Esophagus (tissue), 2 donors: ENCODE measurements at regions not wholly inside any gene's neighbourhood (a gene's known extent, or its start where the extent isn't known, plus 50 kb on each side); places are given as distances from the start of the nearest gene placed in this dataset.

Experiments
- H3K27ac ChIP-seq, 2 donors: one replicate each; pipeline ENCODE4 v1.5.1; 2013; ENCODE audit warnings: low read depth in 2 of 2, mild to moderate bottlenecking in 2 of 2, inconsistent platforms in 1 of 2, low read length in 1 of 2, moderate library complexity in 1 of 2
- H3K27me3 ChIP-seq, 2 donors: one replicate each; pipeline ENCODE4 v1.6.1; 2013; ENCODE audit warnings: low read length in 2 of 2, control low read depth in 1 of 2, mild to moderate bottlenecking in 1 of 2; ENCODE audit not compliant: insufficient read depth in 2 of 2, control insufficient read depth in 1 of 2
- H3K36me3 ChIP-seq, 2 donors: one replicate each; pipeline ENCODE4 v1.6.1; 2013; ENCODE audit warnings: low read length in 1 of 2; ENCODE audit not compliant: control insufficient read depth in 2 of 2, insufficient read depth in 2 of 2
- H3K4me1 ChIP-seq, 2 donors: one replicate each; pipeline ENCODE4 v1.6.1; 2013; ENCODE audit warnings: low read length in 1 of 2; ENCODE audit not compliant: control insufficient read depth in 2 of 2, insufficient read depth in 2 of 2
- H3K4me3 ChIP-seq, 2 donors: one replicate each; pipeline ENCODE4 v1.5.1; 2013; ENCODE audit warnings: low read length in 2 of 2, mild to moderate bottlenecking in 2 of 2, low read depth in 1 of 2, moderate library complexity in 1 of 2
- H3K9me3 ChIP-seq, 2 donors: one replicate each; pipeline ENCODE4 v1.6.1; 2013; ENCODE audit warnings: mild to moderate bottlenecking in 2 of 2, low read depth in 1 of 2, low read length in 1 of 2, moderate library complexity in 1 of 2; ENCODE audit not compliant: control insufficient read depth in 2 of 2, insufficient read depth in 1 of 2
- WGBS, 2 donors: extraction: QIAGEN DNeasy Blood & Tissue Kit; methylation state at CpG; one replicate each; pipeline ENCODE4 v1.1.7; 2013; 5-methylcytosine and 5-hydroxymethylcytosine counted together
- donor health status: healthy with polysubstance abuse.
- donor health status: Bipolar disorder and iron deficiency.

DNA sequence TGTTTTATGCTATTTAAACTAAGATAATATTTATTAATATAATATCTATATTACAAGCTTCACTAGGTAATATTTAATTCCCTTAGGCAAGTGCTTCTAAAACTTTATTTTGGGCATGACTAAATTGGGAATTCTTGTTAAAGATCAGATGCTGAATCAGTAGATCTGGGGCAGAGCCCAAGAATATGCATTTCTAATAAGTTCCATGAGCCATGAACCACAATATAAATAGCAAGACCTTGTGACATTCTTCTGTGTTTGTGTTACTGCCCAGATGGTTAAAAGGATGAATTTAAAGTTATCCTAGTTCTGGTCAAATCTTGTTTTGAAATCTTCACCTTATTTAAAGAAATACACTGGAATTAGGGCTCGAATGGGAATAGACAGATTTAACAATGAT lies 258.4 kb upstream of the CACNA2D1 start:
- H3K27ac ChIP-seq, result no peak overlapping the region
- H3K9me3 ChIP-seq, result no peaks in the 10 kb centered on the region
- 68 to 84% methylated on average over 1 of the region's 1 CpG for WGBS, 2 donors
- H3K27me3 ChIP-seq, result no peaks in the 10 kb centered on the region
- no peaks in the 10 kb centered on the region for H3K36me3 ChIP-seq
- no peaks in the 10 kb centered on the region for H3K4me1 ChIP-seq
- H3K4me3 ChIP-seq, result no peak overlapping the region

DNA sequence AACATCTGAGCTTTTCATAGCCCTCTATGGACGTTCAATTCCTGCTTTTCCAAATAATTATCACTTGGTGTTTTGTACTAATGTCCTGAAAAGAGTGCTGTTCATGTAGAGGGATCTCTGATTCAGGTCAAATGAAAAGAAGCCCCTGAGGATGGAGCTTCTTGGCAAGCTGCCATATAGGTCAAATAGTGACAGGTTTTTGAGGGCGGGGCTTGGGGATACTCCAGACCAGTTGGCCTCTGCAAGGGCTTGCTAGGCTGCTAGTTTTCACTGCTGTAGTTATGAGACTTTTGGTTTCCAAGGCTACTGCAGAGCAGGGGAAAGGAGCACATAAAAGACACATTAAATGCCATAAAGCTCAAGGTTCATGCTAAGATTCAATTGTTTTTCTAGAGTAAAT lies 257.2 kb upstream of the CACNA2D1 start:
- Histone ChIP-seq H3K4me1 (no peaks in the 10 kb centered on the region), H3K27ac (no peak overlapping the region), H3K9me3 (no peaks in the 10 kb centered on the region), H3K36me3 (no peaks in the 10 kb centered on the region), H3K4me3 (no peak overlapping the region), H3K27me3 (no peaks in the 10 kb centered on the region)
- WGBS, 2 donors, result 58 to 62% methylated on average over 2 of the region's 2 CpGs

DNA sequence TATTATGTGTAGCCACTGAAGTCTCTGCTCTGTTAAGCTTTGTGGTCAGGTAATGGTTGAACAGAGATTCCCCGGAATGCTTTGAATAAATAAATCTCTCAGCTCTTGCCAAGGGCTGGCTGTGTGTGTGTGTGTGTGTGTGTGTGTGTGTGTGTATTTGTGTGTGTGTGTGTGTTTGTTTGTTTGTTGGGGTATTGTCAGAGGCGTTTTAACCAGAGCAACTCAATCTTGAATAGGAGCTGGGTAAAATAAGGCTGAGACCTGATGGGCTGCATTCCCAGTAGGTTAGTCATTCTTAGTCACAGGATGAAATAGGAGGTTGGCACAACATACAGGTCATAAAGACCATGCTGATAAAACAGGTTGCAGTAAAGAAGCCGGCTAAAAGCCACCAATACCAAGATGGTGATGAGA lies 256.2 kb upstream of the CACNA2D1 start:
- Histone ChIP-seq H3K36me3 (no peaks in the 10 kb centered on the region), H3K27ac (no peak overlapping the region), H3K27me3 (no peaks in the 10 kb centered on the region), H3K9me3 (no peaks in the 10 kb centered on the region), H3K4me3 (no peak overlapping the region), H3K4me1 (no peaks in the 10 kb centered on the region)
- 44 to 47% methylated on average over 3 of the region's 3 CpGs for WGBS, 2 donors

DNA sequence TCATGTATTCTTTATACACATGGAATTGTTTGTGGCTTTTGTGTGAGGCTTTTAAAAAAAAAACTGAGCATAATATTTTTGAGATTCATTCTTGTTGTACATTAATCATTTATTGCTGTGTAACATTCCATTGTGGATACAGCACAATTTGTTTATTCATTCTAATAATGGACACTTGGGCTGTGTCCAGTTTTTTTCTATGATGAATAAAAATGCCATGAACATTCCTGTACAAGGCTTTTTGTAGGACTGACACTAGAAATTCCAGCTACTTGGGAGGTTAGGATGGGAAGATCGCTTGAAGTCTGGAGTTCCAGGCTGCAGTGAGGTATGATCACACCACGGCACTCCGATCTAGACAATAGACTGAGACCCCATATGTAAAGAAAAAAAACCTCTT lies 254.3 kb upstream of the CACNA2D1 start:
- H3K27me3 ChIP-seq, result no peaks in the 10 kb centered on the region
- H3K4me1 ChIP-seq, result no peaks in the 10 kb centered on the region
- no peak overlapping the region for H3K27ac ChIP-seq
- 88 to 89% methylated on average over 3 of the region's 3 CpGs for WGBS, 2 donors
- no peaks in the 10 kb centered on the region for H3K9me3 ChIP-seq
- no peak overlapping the region for H3K4me3 ChIP-seq
- H3K36me3 ChIP-seq, result no peaks in the 10 kb centered on the region

DNA sequence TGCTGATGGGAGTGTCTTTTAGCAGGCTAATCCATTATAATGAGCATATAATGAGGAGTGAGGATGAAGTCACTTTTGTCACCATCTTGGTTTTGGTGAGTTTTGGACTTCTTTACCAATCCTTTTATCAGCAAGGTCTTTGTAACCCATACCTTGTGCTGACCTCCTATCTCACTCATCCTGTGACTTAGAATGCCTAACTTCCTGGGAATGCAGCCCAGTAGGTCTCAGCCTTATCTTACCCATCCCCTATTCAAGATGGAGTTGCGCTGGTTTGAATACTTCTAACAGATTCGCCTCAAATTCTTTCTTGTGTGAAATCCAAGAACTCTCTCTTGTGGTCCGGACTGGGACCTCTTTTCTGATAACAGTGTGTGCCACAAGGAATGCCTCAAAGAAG lies 253.1 kb upstream of the CACNA2D1 start:
- H3K4me3 ChIP-seq, result no peak overlapping the region
- H3K4me1 ChIP-seq, result no peaks in the 10 kb centered on the region
- WGBS, 2 donors, result 84 to 93% methylated on average over 3 of the region's 3 CpGs
- H3K27me3 ChIP-seq, result no peaks in the 10 kb centered on the region
- H3K9me3 ChIP-seq, result no peaks in the 10 kb centered on the region
- no peaks in the 10 kb centered on the region for H3K36me3 ChIP-seq
- H3K27ac ChIP-seq, result no peak overlapping the region

DNA sequence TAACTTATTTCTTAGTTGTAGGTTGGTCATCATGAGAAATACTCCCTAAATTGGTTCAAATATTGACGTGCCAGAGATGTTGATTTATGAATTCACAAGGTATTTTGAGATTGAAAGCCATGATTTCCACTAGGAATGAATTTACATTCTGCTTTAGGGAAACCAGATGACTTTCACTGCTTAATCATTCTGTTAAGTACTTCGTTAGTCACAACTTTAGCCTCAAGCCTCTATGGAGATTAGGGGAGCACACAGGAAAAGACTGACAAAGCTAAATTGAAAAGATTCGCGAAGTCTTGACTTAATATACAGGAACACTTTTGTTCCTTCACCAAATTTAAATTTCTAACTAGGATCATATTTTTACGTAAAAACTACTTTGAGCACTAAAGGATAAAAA lies 250.4 kb upstream of the CACNA2D1 start:
- Histone ChIP-seq H3K4me3 (no peak overlapping the region), H3K36me3 (no peaks in the 10 kb centered on the region), H3K4me1 (no peaks in the 10 kb centered on the region), H3K27me3 (no peaks in the 10 kb centered on the region), H3K27ac (no peak overlapping the region), H3K9me3 (no peaks in the 10 kb centered on the region)
- 75 to 77% methylated on average over 5 of the region's 5 CpGs for WGBS, 2 donors

DNA sequence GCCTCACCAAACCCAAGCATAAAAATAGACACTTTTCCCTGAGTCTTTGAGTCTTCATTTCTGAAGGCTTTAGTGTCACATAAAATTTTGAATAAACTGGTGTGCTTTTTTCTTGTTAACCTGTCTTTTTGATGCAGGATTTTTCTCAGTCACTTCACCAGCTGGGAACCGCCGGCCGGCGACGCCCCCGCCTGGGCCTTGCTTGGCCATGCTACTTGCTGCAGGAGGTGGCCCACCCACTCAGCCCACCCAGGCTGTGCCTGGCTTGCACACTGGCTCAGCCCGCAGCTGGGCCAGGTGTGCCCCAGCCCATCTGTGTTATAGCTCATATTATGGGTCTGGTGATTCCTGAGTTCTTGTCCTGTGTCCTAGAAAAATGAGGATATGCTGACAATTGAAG lies 247.4 kb upstream of the CACNA2D1 start:
- no peaks in the 10 kb centered on the region for H3K9me3 ChIP-seq
- H3K27me3 ChIP-seq, result no peaks in the 10 kb centered on the region
- H3K4me1 ChIP-seq, result no peaks in the 10 kb centered on the region
- H3K27ac ChIP-seq, result no peak overlapping the region
- H3K4me3 ChIP-seq, result no peak overlapping the region
- 94 to 97% methylated on average over 7 of the region's 7 CpGs for WGBS, 2 donors
- H3K36me3 ChIP-seq, result no peaks in the 10 kb centered on the region

DNA sequence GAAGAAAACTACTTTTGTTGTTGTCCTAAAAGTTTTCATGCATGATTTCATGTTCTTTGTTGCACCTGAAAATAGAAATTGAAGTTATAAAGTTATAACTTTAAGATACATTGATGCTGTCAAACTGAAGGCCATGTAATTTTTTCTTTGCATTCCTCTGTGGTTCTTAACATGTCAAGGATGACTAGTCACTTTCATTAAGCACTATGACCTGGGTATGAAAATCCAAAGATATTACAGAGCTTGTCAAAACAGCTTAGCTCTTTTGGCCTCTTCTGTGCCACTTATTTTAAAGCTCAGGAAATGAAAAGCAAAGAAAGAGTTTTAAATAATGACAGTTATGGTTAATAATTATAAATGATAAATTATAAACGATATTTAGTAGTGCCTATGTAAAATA lies 241.6 kb upstream of the CACNA2D1 start:
- WGBS, 2 donors, result 44 to 62% methylated on average over 1 of the region's 1 CpG

DNA sequence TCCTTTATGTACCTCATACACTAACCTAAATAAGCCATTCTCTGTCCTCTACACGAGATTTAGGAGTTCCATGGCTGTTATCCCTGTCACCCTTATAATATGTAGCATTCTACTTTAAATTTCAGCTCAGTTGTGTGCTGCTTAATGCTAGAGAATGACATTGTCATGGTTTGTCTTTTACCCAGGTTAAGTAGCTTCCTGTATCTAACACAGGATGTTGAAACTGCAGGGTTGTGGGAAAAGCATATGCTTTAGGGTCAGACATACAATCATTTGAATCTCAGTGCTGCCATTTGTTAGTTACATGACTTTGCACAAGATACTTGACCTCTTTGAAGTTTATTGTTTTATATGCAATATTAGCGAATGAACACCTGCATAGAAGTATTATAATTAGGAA lies 235.1 kb upstream of the CACNA2D1 start:
- no peaks in the 10 kb centered on the region for H3K27me3 ChIP-seq
- no peak overlapping the region for H3K27ac ChIP-seq
- H3K36me3 ChIP-seq, result no peaks in the 10 kb centered on the region
- no peaks in the 10 kb centered on the region for H3K9me3 ChIP-seq
- 49 to 50% methylated on average over 2 of the region's 2 CpGs for WGBS, 2 donors
- H3K4me3 ChIP-seq, result no peak overlapping the region
- H3K4me1 ChIP-seq, result no peaks in the 10 kb centered on the region

More for the DNA sequence above, 241.6 kb upstream of the CACNA2D1 start:
- Histone ChIP-seq H3K27me3 (no peaks in the 10 kb centered on the region), H3K4me3 (no peak overlapping the region), H3K9me3 (no peaks in the 10 kb centered on the region), H3K27ac (no peak overlapping the region), H3K36me3 (no peaks in the 10 kb centered on the region), H3K4me1 (no peaks in the 10 kb centered on the region)

DNA sequence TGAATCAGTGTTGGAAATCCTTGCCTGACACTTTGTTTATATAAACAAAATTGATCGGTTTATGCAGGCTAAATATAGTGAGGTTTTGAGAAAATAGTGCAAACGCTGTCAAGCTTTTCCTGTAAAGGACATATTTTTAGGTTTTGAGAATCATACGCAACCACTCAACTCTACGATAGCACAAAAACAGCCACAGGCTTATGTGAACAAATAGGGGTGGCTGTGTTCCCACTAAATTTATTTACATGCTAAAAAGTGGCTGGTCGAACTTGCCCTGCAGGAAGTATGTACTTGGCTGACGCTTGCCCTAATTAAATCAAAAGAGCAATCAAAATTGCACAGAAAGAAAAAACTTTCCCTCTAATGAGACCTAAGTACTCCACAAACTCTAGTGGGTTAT lies 234.7 kb upstream of the CACNA2D1 start:
- Histone ChIP-seq H3K27me3 (no peaks in the 10 kb centered on the region), H3K9me3 (no peaks in the 10 kb centered on the region), H3K4me1 (no peaks in the 10 kb centered on the region), H3K36me3 (no peaks in the 10 kb centered on the region), H3K27ac (no peak overlapping the region), H3K4me3 (no peak overlapping the region)
- 24 to 29% methylated on average over 6 of the region's 6 CpGs for WGBS, 2 donors
